ENCODE measurements at regions not wholly inside any gene's neighbourhood (a gene's known extent, or its start where the extent isn't known, plus 50 kb on each side); places are given as distances from the start of the nearest gene placed in this dataset.

DNA sequence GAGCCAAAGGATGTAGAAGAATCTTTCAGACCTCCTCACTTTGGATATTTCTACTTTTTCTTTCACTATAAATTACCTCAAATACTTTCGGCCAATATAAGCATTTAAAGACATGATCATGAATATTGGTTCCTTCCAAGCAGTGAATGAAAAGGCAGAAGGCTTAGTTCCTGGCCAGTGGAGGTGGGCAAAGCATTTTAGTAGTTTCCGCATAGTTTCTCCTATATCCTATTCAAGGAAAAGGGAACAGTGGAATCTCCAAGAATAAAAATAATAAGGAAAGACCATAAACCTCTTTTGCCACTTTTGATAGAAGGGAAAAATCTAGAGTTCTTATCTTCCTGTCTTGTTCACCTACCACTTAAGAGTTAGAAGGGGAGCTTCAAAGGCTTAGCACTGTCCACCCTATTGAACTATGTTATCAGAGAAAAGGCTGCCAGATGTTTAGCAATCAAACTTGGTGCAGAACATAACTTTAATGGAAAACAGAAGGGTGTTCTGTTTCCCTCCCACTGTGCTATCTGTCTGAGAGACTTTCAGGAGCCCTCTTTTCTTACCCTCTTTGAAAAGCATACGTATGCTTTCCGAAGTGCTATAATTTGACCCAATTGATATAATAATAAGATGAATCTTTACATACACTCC is 155.6 kb upstream of the DPH6 start:
- ChIA-PET CTCF (no interaction called here), POLR2A (no interaction called here)
- Histone ChIP-seq H3K4me3 (ENCODE audit: low read depth, low read length) (no peak overlapping the region), H3K27ac (ENCODE audit: extremely low read depth, low read depth, low read length) (no peak overlapping the region), H3K9me3 (ENCODE audit: control insufficient read depth, insufficient read depth, low read depth, low read length) (no peaks in the 10 kb centered on the region), H3K36me3 (ENCODE audit: control insufficient read depth in 2 of 2, insufficient read depth in 1 of 2, low read length in 2 of 2) (no peaks in the 10 kb centered on the region), H3K4me1 (ENCODE audit: control insufficient read depth, insufficient read depth, low read length) (peaks cover 11% of the 10 kb centered on the region)
- TF ChIP-seq ZNF433 (tag by site-specific recombination; IDR thresholded peaks at IDR 0.05; ENCODE audit: low read depth) (no peak), ZNF510 (tag by site-specific recombination; IDR thresholded peaks at IDR 0.05; ENCODE audit: insufficient replicate concordance) (peak; percentile 98)
- TF ChIP-seq, protein P1, sequence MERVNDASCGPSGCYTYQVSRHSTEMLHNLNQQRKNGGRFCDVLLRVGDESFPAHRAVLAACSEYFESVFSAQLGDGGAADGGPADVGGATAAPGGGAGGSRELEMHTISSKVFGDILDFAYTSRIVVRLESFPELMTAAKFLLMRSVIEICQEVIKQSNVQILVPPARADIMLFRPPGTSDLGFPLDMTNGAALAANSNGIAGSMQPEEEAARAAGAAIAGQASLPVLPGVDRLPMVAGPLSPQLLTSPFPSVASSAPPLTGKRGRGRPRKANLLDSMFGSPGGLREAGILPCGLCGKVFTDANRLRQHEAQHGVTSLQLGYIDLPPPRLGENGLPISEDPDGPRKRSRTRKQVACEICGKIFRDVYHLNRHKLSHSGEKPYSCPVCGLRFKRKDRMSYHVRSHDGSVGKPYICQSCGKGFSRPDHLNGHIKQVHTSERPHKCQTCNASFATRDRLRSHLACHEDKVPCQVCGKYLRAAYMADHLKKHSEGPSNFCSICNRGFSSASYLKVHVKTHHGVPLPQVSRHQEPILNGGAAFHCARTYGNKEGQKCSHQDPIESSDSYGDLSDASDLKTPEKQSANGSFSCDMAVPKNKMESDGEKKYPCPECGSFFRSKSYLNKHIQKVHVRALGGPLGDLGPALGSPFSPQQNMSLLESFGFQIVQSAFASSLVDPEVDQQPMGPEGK (tag by site-specific recombination; IDR thresholded peaks at IDR 0.05) = no peak

DNA sequence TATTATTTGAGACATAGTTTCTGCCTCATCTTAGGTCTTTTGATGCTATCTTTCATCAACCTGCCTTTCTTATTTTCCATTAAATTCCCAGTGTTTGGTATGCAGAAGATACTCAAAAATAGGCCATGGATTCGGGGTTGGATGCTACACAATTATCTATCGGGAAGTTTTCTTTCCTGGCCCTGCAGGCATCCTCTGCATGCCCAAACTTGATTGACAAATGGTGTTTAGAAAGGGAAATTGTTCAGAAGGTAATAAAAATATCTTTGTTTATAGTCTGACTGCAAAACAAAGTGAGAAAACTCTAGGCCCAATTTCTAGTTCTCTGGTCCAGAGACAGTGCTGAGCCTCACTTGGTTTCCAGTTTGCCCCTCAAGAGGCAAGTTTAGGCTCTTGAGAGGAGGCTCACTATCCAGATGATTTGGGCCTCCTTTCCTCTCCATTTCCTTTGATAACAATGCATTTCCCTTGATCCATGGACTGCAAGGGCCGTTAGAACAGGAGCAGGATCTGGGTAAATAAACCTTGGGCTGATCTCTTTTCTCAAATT is 157.1 kb upstream of the DPH6 start:
- TF ChIP-seq, protein P2, sequence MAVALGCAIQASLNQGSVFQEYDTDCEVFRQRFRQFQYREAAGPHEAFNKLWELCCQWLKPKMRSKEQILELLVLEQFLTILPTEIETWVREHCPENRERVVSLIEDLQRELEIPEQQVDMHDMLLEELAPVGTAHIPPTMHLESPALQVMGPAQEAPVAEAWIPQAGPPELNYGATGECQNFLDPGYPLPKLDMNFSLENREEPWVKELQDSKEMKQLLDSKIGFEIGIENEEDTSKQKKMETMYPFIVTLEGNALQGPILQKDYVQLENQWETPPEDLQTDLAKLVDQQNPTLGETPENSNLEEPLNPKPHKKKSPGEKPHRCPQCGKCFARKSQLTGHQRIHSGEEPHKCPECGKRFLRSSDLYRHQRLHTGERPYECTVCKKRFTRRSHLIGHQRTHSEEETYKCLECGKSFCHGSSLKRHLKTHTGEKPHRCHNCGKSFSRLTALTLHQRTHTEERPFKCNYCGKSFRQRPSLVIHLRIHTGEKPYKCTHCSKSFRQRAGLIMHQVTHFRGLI (tag by site-specific recombination; IDR thresholded peaks at IDR 0.05) = no peak
- no peak for TF ChIP-seq ZNF785 (tag by site-specific recombination; IDR thresholded peaks at IDR 0.05)
- TF ChIP-seq ZNF623 (tag by site-specific recombination; IDR thresholded peaks at IDR 0.05) = no peak
- ChIA-PET CTCF (no interaction called here), POLR2A (no interaction called here)
- H3K9me3 ChIP-seq (ENCODE audit: control insufficient read depth, insufficient read depth, low read depth, low read length) = no peaks in the 10 kb centered on the region
- H3K4me1 ChIP-seq (ENCODE audit: control insufficient read depth, insufficient read depth, low read length) = peaks cover 11% of the 10 kb centered on the region
- no peaks in the 10 kb centered on the region for H3K36me3 ChIP-seq (ENCODE audit: control insufficient read depth in 2 of 2, insufficient read depth in 1 of 2, low read length in 2 of 2)
- no peak overlapping the region for H3K27ac ChIP-seq (ENCODE audit: extremely low read depth, low read depth, low read length)
- H3K4me3 ChIP-seq (ENCODE audit: low read depth, low read length) = no peak overlapping the region

DNA sequence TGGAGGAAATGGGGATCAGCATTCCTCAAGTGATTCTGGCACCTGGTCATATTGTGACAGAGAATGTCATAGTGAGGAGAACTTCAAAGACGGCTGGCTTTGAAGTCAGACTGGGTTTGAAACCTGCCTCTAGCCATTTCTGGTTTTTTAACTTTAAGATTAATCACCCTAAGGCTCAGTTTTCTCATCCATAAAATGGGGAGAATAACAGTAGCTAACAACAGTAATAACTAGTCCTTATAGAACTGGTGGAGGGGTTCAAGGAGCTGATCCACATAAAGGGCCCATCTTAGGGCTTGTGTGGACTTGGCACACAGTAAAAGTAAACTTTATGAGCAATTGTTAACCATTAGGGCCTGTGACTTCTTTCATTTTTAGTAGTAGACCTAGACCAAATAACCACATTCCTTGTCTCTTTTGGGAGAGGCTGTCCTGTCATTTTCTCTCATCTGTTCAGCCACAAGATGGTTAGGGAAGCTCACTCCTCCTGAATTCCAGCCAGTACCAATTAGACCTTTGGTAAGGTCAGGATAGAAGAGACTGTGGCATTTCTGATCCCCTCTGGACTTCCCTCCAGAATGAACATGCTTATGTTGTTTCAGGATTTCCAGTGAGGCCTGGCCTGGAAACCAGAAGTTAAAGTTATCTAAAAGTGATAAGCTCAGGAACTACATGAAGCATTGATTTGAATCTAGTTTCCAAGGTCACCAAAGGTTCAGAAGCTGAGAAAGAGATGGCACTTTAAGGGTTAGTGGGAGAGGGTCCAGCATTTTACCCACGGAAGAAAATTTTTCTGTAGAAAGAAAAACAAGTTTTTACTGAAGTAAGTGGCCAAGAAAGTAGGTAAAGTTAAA is 159.3 kb upstream of the DPH6 start:
- Histone ChIP-seq H3K36me3 (ENCODE audit: control insufficient read depth in 2 of 2, insufficient read depth in 1 of 2, low read length in 2 of 2) (no peaks in the 10 kb centered on the region), H3K27ac (ENCODE audit: extremely low read depth, low read depth, low read length) (peak overlapping the region; percentile 70), H3K9me3 (ENCODE audit: control insufficient read depth, insufficient read depth, low read depth, low read length) (no peaks in the 10 kb centered on the region), H3K4me3 (ENCODE audit: low read depth, low read length) (no peak overlapping the region), H3K4me1 (ENCODE audit: control insufficient read depth, insufficient read depth, low read length) (peaks cover 11% of the 10 kb centered on the region)
- ChIA-PET CTCF (interaction anchor here (0.5 kb wide), 1 partner anchor 186 kb away, joined by 3 read pairs; no protein-coding TSS in a partner anchor), POLR2A (interaction anchor here (0.6 kb wide), 1 partner anchor 162 kb away, joined by 3 read pairs; no protein-coding TSS in a partner anchor)
- TF ChIP-seq ZNF140 (tag by site-specific recombination; IDR thresholded peaks at IDR 0.05) (no peak), MEIS1 (CRISPR knock-in tag; IDR thresholded peaks at IDR 0.05; ENCODE audit: borderline replicate concordance) (no peak), SP2 (tag by site-specific recombination; IDR thresholded peaks at IDR 0.05) (no peak), ZNF571 (tag by site-specific recombination; IDR thresholded peaks at IDR 0.05) (no peak)
- TF ChIP-seq, protein P3, sequence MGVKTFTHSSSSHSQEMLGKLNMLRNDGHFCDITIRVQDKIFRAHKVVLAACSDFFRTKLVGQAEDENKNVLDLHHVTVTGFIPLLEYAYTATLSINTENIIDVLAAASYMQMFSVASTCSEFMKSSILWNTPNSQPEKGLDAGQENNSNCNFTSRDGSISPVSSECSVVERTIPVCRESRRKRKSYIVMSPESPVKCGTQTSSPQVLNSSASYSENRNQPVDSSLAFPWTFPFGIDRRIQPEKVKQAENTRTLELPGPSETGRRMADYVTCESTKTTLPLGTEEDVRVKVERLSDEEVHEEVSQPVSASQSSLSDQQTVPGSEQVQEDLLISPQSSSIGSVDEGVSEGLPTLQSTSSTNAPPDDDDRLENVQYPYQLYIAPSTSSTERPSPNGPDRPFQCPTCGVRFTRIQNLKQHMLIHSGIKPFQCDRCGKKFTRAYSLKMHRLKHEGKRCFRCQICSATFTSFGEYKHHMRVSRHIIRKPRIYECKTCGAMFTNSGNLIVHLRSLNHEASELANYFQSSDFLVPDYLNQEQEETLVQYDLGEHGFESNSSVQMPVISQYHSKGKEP (tag by site-specific recombination; IDR thresholded peaks at IDR 0.05) = no peak
- TF ChIP-seq, protein P4, sequence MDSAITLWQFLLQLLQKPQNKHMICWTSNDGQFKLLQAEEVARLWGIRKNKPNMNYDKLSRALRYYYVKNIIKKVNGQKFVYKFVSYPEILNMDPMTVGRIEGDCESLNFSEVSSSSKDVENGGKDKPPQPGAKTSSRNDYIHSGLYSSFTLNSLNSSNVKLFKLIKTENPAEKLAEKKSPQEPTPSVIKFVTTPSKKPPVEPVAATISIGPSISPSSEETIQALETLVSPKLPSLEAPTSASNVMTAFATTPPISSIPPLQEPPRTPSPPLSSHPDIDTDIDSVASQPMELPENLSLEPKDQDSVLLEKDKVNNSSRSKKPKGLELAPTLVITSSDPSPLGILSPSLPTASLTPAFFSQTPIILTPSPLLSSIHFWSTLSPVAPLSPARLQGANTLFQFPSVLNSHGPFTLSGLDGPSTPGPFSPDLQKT (IDR thresholded peaks at IDR 0.05; ENCODE audit: borderline replicate concordance, low read depth, low read length) = no peak

All from HEK293 (cell line).